Common myeloid progenitor, CD34-positive (primary cell): ENCODE measurements at regions not wholly inside any gene's neighbourhood (a gene's known extent, or its start where the extent isn't known, plus 50 kb on each side); places are given as distances from the start of the nearest gene placed in this dataset.

Source experiments
- CTCF ChIA-PET: fragments of 350-600 bp; sonication (Branson Sonifier 250); formaldehyde crosslinking; loops from one replicate; lab custom pipeline; 2021; ENCODE audit warnings: antibody characterized with exemption; lab: Charles Lee
- POLR2A ChIA-PET: fragments of 350-600 bp; sonication (Branson Sonifier 250); formaldehyde crosslinking; loops from one replicate; lab custom pipeline; 2021; ENCODE audit warnings: antibody characterized with exemption; lab: Charles Lee
- DNase-seq, 3 donors: peaks; one replicate each; pipeline versions ENCODE4 v3.0.0 to v3.0.0-alpha.2; 2013
- H3K27ac ChIP-seq, 2 experiments: 1 replicate in 1 of 2; 2 replicates in 1 of 2; pipeline ENCODE4 v1.7.0; 2013; ENCODE audit warnings: inconsistent platforms in 2 of 2, low read length in 2 of 2, mild to moderate bottlenecking in 2 of 2, low read depth in 1 of 2, moderate library complexity in 1 of 2; ENCODE audit not compliant: severe bottlenecking in 2 of 2, insufficient read depth in 1 of 2, poor library complexity in 1 of 2
- H3K27me3 ChIP-seq, 5 experiments: replicated peaks in 2 of 5; 1 replicate in 3 of 5; 2 replicates in 2 of 5; pipeline versions ENCODE4 v1.6.1 to v1.7.0; 2013; ENCODE audit warnings: low read length in 4 of 5, mild to moderate bottlenecking in 2 of 5, moderate library complexity in 2 of 5, inconsistent platforms in 1 of 5; ENCODE audit not compliant: insufficient read depth in 5 of 5, control insufficient read depth in 4 of 5
- H3K36me3 ChIP-seq, 4 experiments: 1 replicate in 2 of 4; 2 replicates in 2 of 4; pipeline versions ENCODE4 v1.6.1 to v1.7.0; 2013; ENCODE audit warnings: low read length in 3 of 4, control low read depth in 1 of 4, mild to moderate bottlenecking in 1 of 4; ENCODE audit not compliant: control insufficient read depth in 4 of 4, insufficient read depth in 4 of 4
- H3K4me1 ChIP-seq, 4 experiments: 1 replicate in 3 of 4; 2 replicates in 1 of 4; pipeline versions ENCODE4 v1.6.1 to v1.7.1; 2013; ENCODE audit warnings: low read length in 3 of 4, mild to moderate bottlenecking in 3 of 4, control low read depth in 1 of 4, inconsistent platforms in 1 of 4, moderate library complexity in 1 of 4; ENCODE audit not compliant: control insufficient read depth in 4 of 4, insufficient read depth in 4 of 4; ENCODE audit errors: control extremely low read depth in 1 of 4
- H3K4me3 ChIP-seq, 7 experiments: 1 replicate in 4 of 7; 2 replicates in 3 of 7; pipeline versions ENCODE4 v1.5.1 to v1.7.0; 2013; ENCODE audit warnings: mild to moderate bottlenecking in 7 of 7, low read length in 6 of 7, moderate library complexity in 6 of 7, inconsistent platforms in 2 of 7, low read depth in 2 of 7, control low read depth in 1 of 7; ENCODE audit not compliant: insufficient read depth in 4 of 7, control insufficient read depth in 1 of 7; ENCODE audit errors: extremely low read depth in 1 of 7
- H3K9me3 ChIP-seq, 5 experiments: 1 replicate in 4 of 5; 2 replicates in 1 of 5; pipeline versions ENCODE4 v1.6.1 to v1.7.1; 2013; ENCODE audit warnings: low read length in 4 of 5, mild to moderate bottlenecking in 2 of 5, inconsistent platforms in 1 of 5, low read depth in 1 of 5, moderate library complexity in 1 of 5; ENCODE audit not compliant: control insufficient read depth in 4 of 5, insufficient read depth in 2 of 5; ENCODE audit errors: control extremely low read depth in 1 of 5
- WGBS: methylation state at CpG from one replicate; pipeline ENCODE4 v1.1.5; 2013; ENCODE audit not compliant: insufficient coverage; 5-methylcytosine and 5-hydroxymethylcytosine counted together

- no peaks in the 10 kb centered on the region for H3K36me3 ChIP-seq
- ChIA-PET CTCF (no interaction called here), POLR2A (no interaction called here)
- no peak overlapping the region for H3K27ac ChIP-seq
- H3K4me1 ChIP-seq: no peaks in the 10 kb centered on the region
- H3K4me3 ChIP-seq: no peak overlapping the region
- H3K27me3 ChIP-seq: no peaks in the 10 kb centered on the region
- WGBS: no CpG with 5 or more reads among the region's 3 CpGs
- DNase-seq: no peak
- peaks cover 0 to 2% (median 0%) of the 10 kb centered on the region in 5 experiments for H3K9me3 ChIP-seq
These were observed 181.7 kb upstream of the MME start for GRCh38 chr3:154898443-154898842.

DNA sequence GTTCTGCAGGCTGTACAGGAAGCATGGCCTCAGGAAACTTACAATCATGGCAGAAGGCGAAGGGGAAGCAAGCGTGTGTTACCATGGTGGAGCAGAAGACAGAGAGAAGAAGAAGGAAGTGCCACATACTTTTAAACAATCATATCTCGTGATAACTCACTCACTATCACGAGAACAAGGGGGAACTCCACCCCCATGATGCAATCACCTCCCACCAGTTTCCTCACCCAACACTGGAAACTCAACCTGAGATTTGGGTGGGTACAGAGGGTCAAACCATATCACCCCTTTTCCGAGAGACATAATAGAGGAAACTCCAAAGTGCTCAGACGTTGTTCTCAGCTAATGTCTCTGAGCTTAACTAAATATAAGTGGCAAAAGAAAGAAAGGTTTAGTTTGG, 186.3 kb upstream of the MME start:
- H3K36me3 ChIP-seq: no peaks in the 10 kb centered on the region
- no peaks in the 10 kb centered on the region for H3K27me3 ChIP-seq
- H3K27ac ChIP-seq: no peak overlapping the region
- H3K4me1 ChIP-seq: no peaks in the 10 kb centered on the region
- H3K9me3 ChIP-seq: peaks cover 0 to 3% (median 2%) of the 10 kb centered on the region in 5 experiments
- no peak overlapping the region for H3K4me3 ChIP-seq
- POLR2A ChIA-PET: no interaction called here
- CTCF ChIA-PET: no interaction called here
- DNase-seq: no peak
- 95% methylated on average over 2 of the region's 6 CpGs for WGBS

DNA sequence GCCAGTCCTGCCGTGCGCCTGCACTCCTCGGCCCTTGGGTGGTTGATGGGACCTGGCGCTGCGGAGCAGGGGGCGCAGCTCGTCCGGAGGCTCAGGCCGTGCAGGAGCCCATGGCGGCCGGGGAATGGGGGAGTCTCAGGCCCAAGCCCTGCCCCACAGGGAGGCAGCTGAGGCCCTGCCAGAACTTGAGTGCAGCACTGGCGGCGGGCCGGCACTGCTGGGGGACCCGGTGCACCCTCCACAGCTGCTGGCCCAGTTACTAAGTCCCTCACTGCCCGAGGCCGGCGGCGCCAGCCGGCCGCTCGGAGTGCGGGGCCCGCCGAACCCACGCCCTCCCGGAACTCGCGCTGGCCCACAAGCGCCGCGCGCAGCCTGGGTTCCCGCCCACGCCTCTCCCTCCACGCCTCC, 190.9 kb upstream of the MME start:
- Histone ChIP-seq H3K4me1 (peaks cover 0 to 3% (median 0%) of the 10 kb centered on the region in 4 experiments), H3K4me3 (no peak overlapping the region), H3K27me3 (no peaks in the 10 kb centered on the region), H3K9me3 (peaks cover 0 to 3% (median 2%) of the 10 kb centered on the region in 5 experiments), H3K36me3 (no peaks in the 10 kb centered on the region), H3K27ac (no peak overlapping the region)
- no peak for DNase-seq
- 97% methylated on average over 16 of the region's 36 CpGs for WGBS
- CTCF ChIA-PET: no interaction called here
- POLR2A ChIA-PET: no interaction called here

- 100% methylated on average over 3 of the region's 3 CpGs for WGBS
- Histone ChIP-seq H3K27me3 (no peaks in the 10 kb centered on the region), H3K9me3 (peaks cover 0 to 3% (median 1%) of the 10 kb centered on the region in 5 experiments), H3K4me3 (no peak overlapping the region), H3K4me1 (peaks cover 0 to 3% (median 0%) of the 10 kb centered on the region in 4 experiments), H3K36me3 (no peaks in the 10 kb centered on the region), H3K27ac (no peak overlapping the region)
- POLR2A ChIA-PET: no interaction called here
- peak in 1 of 3 donors; percentile 8 for DNase-seq
- CTCF ChIA-PET: no interaction called here
These were observed 192.2 kb upstream of the MME start for GRCh38 chr3:154887869-154888268.

DNA sequence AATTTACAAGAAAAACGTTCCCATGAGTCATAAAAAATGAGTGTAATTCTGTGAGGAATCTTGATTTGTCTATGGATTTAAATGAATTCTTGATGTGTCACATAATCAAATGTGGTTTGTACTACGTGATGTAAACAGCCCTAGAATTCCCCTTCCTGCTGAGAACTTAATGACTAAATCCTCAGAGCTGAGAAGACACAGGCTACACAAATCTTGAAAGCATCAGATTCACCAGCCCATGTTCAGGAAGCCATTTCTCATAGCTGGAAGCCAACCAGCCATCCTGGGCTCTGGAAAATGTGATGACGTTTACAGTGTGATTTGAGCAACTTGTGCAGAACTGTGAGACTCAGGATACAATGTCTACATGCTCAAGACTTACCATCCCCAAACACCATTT, 193.7 kb upstream of the MME start:
- Histone ChIP-seq H3K36me3 (no peaks in the 10 kb centered on the region), H3K4me1 (peaks cover 0 to 3% (median 0%) of the 10 kb centered on the region in 4 experiments), H3K9me3 (peaks cover 0 to 3% (median 1%) of the 10 kb centered on the region in 5 experiments), H3K4me3 (no peak overlapping the region), H3K27ac (no peak overlapping the region), H3K27me3 (no peaks in the 10 kb centered on the region)
- 100% methylated on average over 1 of the region's 3 CpGs for WGBS
- DNase-seq: no peak
- ChIA-PET CTCF (no interaction called here), POLR2A (no interaction called here)

DNA sequence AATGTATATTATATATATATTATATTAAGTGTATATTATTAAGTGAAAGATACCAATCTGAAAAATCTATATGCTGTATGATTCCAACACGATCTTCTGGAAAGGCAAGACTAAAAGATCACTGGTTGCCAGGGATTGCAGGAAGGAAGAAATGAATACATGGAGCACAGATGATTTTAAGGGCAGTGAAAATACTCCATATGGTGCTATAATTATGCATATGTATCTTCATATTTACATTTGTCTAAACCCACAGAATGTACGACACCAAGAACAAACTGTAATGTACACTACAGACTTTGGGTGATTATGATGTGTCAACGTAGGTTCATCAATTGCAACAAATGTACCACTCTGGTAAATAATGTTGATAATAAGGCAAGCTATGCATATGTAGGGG, 194.7 kb upstream of the MME start:
- ChIA-PET POLR2A (no interaction called here), CTCF (no interaction called here)
- Histone ChIP-seq H3K36me3 (no peaks in the 10 kb centered on the region), H3K27ac (no peak overlapping the region), H3K27me3 (no peaks in the 10 kb centered on the region), H3K9me3 (peaks cover 0 to 3% (median 1%) of the 10 kb centered on the region in 5 experiments), H3K4me1 (peaks cover 0 to 3% (median 0%) of the 10 kb centered on the region in 4 experiments), H3K4me3 (no peak overlapping the region)
- no peak for DNase-seq
- no CpG with 5 or more reads among the region's 3 CpGs for WGBS

DNA sequence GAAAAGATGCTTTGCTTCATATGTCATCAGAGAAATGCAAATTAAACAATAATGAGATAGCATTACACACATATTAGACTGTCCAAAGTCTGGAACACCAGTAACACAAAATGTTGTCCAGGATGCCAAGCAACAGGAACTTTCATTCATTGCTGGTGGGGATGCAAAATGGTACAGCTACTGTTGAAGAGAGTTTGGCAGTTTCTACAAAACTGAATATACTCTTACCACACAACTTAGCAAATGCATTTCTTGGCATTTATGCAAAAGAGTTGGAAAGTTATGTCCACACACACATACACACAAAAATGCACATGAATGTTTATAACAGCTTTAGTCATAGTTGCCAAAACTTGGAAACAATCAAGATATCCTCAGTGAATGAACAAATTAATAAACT, 195.2 kb upstream of the MME start:
- no peak for DNase-seq
- H3K4me3 ChIP-seq: no peak overlapping the region
- H3K9me3 ChIP-seq: peaks cover 0 to 3% (median 1%) of the 10 kb centered on the region in 5 experiments
- no peak overlapping the region for H3K27ac ChIP-seq
- peaks cover 0 to 3% (median 0%) of the 10 kb centered on the region in 4 experiments for H3K4me1 ChIP-seq
- POLR2A ChIA-PET: no interaction called here
- CTCF ChIA-PET: no interaction called here
- H3K27me3 ChIP-seq: no peaks in the 10 kb centered on the region
- no peaks in the 10 kb centered on the region for H3K36me3 ChIP-seq
